K562 (cell line): ENCODE measurements at regions not wholly inside any gene's neighbourhood (a gene's known extent, or its start where the extent isn't known, plus 50 kb on each side); places are given as distances from the start of the nearest gene placed in this dataset.

ENCODE experiments used
- BRCA1 ChIP-seq, 2 experiments: fragments of 450-650 bp in 1 of 2; sonication (generic) in 1 of 2; formaldehyde crosslinking in 1 of 2; IDR thresholded peaks; 2 replicates each; pipeline versions ENCODE4 v1.5.0 to v1.6.1; 2017 to 2020; ENCODE audit warnings: mild to moderate bottlenecking in 1 of 2, missing genetic modification reagents in 1 of 2
- POLR2AphosphoS5 ChIP-seq: IDR thresholded peaks from 2 replicates; pipeline ENCODE4 v1.6.1; 2011; ENCODE audit warnings: mild to moderate bottlenecking, low read depth, low read length, moderate library complexity; ENCODE audit not compliant: control insufficient read depth, insufficient read depth
- RAD21 ChIP-seq, 2 experiments: fragments of 250-450 bp in 1 of 2; fragments of 450-650 bp in 1 of 2; sonication (Bioruptor Pico) in 1 of 2; formaldehyde crosslinking in 1 of 2; IDR thresholded peaks in 1 of 2; conservative IDR thresholded peaks in 1 of 2; 2 replicates each; pipeline versions ENCODE4 v1.4.0 to v1.8.0; 2020 to 2022; ENCODE audit warnings: mild to moderate bottlenecking in 2 of 2, moderate library complexity in 1 of 2
- SAP30 ChIP-seq: fragments of 200-600 bp; sonication (generic); IDR thresholded peaks from 2 replicates; pipeline ENCODE4 v1.6.1; 2012; ENCODE audit warnings: borderline replicate concordance, low read depth, mild to moderate bottlenecking, moderate library complexity, low read length, control low read depth, inconsistent platforms; ENCODE audit not compliant: insufficient read depth, poor library complexity, severe bottlenecking
- SIX5 ChIP-seq, 2 experiments: IDR thresholded peaks; 2 replicates each; pipeline ENCODE4 v1.6.1; 2011; ENCODE audit warnings: low read length in 2 of 2, borderline replicate concordance in 1 of 2, low read depth in 1 of 2, mild to moderate bottlenecking in 1 of 2, moderate library complexity in 1 of 2; ENCODE audit not compliant: insufficient read depth in 1 of 2
- SMARCA4 ChIP-seq: fragments of 450-650 bp; IDR thresholded peaks from 2 replicates; pipeline ENCODE4 v1.6.1; 2016
- SMARCA5 ChIP-seq: fragments of 450-650 bp; IDR thresholded peaks from 2 replicates; pipeline ENCODE4 v1.6.1; 2016
- U2AF2 ChIP-seq: fragments of 200-400 bp; formaldehyde crosslinking; optimal IDR thresholded peaks from 2 replicates; pipeline ENCODE3; 2017; ENCODE audit warnings: low read depth, mild to moderate bottlenecking, low read length
- TF ChIP-seq, protein P1 (sequence below): sonication (generic); formaldehyde crosslinking; IDR thresholded peaks from 2 replicates; pipeline ENCODE4 v1.8.0; 2022; ENCODE audit warnings: mild to moderate bottlenecking, missing genetic modification reagents, borderline replicate concordance
- TF ChIP-seq, protein P2 (sequence below): fragments of 450-650 bp; IDR thresholded peaks from 2 replicates; pipeline ENCODE4 v1.6.1; 2014; ENCODE audit warnings: low read depth, mild to moderate bottlenecking, moderate library complexity, borderline replicate concordance
- TF ChIP-seq, protein P3 (sequence below): fragments of 450-650 bp; formaldehyde crosslinking; IDR thresholded peaks from 2 replicates; pipeline ENCODE4 v1.4.0; 2020; ENCODE audit warnings: mild to moderate bottlenecking, moderate library complexity
- TF ChIP-seq, protein P4 (sequence below): fragments of 450-650 bp; IDR thresholded peaks from 2 replicates; pipeline ENCODE4 v1.6.1; 2016; ENCODE audit warnings: low read depth

DNA sequence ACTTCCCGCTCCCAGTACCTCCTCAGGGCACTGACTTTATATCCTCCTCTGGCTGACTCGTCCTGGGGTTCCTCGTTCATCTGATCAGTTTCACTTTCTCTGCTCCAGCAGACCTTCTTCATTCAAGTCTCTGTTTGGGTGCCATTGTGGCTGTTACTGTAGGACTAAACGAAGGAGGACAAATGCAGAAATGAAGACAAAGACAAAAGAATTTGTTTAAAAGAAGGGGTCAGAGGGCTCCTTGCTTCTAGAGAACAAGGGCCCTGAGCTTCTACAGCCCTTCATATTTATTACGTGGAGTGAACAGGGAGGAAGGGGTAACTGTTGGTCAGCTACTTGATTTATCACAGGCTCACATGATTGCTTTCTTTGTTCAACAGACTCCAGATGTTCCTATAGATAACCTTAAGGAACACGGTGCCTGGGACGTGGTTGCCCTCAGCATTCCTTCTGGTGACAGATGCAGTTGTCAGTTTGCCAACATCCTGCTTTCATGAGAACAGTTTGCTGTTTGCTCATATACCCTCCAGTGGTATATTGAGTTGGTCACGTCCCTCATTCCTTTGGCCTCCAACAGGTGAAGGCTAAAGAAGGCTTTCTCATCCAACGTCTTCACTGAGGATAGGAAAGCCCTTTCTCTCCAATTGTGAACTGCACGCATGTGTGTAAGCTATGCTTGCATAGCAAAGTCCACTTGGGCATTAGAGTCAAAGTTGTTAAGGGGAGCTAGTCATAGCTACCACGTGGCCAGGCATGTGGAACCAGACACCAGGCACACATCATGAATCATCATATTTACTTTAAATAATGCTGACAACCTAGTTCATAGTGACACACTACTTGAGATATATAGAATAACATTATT lies 69.1 kb upstream of the BTN3A2 start (continued):
- TF ChIP-seq, protein P1, sequence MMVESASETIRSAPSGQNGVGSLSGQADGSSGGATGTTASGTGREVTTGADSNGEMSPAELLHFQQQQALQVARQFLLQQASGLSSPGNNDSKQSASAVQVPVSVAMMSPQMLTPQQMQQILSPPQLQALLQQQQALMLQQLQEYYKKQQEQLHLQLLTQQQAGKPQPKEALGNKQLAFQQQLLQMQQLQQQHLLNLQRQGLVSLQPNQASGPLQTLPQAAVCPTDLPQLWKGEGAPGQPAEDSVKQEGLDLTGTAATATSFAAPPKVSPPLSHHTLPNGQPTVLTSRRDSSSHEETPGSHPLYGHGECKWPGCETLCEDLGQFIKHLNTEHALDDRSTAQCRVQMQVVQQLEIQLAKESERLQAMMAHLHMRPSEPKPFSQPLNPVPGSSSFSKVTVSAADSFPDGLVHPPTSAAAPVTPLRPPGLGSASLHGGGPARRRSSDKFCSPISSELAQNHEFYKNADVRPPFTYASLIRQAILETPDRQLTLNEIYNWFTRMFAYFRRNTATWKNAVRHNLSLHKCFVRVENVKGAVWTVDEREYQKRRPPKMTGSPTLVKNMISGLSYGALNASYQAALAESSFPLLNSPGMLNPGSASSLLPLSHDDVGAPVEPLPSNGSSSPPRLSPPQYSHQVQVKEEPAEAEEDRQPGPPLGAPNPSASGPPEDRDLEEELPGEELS (CRISPR knock-in tag), result 0 out of 2 replicates have a peak, but pooled peaks have one; percentile 75
- peak; percentile 15 to 46; a peak in 2 of 4 replicates for TF ChIP-seq RAD21 (CRISPR knock-in tag; conservative IDR thresholded peaks at IDR 0.05 in 1 of 2, IDR thresholded peaks at IDR 0.05 in 1 of 2)
- TF ChIP-seq SAP30, result peak; percentile 28
- TF ChIP-seq U2AF2, result no peak
- TF ChIP-seq, protein P2, sequence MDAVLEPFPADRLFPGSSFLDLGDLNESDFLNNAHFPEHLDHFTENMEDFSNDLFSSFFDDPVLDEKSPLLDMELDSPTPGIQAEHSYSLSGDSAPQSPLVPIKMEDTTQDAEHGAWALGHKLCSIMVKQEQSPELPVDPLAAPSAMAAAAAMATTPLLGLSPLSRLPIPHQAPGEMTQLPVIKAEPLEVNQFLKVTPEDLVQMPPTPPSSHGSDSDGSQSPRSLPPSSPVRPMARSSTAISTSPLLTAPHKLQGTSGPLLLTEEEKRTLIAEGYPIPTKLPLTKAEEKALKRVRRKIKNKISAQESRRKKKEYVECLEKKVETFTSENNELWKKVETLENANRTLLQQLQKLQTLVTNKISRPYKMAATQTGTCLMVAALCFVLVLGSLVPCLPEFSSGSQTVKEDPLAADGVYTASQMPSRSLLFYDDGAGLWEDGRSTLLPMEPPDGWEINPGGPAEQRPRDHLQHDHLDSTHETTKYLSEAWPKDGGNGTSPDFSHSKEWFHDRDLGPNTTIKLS, result peak; percentile 88
- TF ChIP-seq POLR2AphosphoS5, result peak; percentile 93
- TF ChIP-seq BRCA1 (IDR thresholded peaks at IDR 0.05), result no peak
- TF ChIP-seq BRCA1 (CRISPR knock-in tag; IDR thresholded peaks at IDR 0.05), result no peak
- TF ChIP-seq, protein P3, sequence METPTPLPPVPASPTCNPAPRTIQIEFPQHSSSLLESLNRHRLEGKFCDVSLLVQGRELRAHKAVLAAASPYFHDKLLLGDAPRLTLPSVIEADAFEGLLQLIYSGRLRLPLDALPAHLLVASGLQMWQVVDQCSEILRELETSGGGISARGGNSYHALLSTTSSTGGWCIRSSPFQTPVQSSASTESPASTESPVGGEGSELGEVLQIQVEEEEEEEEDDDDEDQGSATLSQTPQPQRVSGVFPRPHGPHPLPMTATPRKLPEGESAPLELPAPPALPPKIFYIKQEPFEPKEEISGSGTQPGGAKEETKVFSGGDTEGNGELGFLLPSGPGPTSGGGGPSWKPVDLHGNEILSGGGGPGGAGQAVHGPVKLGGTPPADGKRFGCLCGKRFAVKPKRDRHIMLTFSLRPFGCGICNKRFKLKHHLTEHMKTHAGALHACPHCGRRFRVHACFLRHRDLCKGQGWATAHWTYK, result peak; percentile 90
- TF ChIP-seq SMARCA4, result peak; percentile 96
- no peak for TF ChIP-seq SIX5 (IDR thresholded peaks at IDR 0.05; ENCODE audit: borderline replicate concordance in 1 of 2, insufficient read depth in 1 of 2, low read depth in 1 of 2, low read length in 2 of 2)
- TF ChIP-seq, protein P4, sequence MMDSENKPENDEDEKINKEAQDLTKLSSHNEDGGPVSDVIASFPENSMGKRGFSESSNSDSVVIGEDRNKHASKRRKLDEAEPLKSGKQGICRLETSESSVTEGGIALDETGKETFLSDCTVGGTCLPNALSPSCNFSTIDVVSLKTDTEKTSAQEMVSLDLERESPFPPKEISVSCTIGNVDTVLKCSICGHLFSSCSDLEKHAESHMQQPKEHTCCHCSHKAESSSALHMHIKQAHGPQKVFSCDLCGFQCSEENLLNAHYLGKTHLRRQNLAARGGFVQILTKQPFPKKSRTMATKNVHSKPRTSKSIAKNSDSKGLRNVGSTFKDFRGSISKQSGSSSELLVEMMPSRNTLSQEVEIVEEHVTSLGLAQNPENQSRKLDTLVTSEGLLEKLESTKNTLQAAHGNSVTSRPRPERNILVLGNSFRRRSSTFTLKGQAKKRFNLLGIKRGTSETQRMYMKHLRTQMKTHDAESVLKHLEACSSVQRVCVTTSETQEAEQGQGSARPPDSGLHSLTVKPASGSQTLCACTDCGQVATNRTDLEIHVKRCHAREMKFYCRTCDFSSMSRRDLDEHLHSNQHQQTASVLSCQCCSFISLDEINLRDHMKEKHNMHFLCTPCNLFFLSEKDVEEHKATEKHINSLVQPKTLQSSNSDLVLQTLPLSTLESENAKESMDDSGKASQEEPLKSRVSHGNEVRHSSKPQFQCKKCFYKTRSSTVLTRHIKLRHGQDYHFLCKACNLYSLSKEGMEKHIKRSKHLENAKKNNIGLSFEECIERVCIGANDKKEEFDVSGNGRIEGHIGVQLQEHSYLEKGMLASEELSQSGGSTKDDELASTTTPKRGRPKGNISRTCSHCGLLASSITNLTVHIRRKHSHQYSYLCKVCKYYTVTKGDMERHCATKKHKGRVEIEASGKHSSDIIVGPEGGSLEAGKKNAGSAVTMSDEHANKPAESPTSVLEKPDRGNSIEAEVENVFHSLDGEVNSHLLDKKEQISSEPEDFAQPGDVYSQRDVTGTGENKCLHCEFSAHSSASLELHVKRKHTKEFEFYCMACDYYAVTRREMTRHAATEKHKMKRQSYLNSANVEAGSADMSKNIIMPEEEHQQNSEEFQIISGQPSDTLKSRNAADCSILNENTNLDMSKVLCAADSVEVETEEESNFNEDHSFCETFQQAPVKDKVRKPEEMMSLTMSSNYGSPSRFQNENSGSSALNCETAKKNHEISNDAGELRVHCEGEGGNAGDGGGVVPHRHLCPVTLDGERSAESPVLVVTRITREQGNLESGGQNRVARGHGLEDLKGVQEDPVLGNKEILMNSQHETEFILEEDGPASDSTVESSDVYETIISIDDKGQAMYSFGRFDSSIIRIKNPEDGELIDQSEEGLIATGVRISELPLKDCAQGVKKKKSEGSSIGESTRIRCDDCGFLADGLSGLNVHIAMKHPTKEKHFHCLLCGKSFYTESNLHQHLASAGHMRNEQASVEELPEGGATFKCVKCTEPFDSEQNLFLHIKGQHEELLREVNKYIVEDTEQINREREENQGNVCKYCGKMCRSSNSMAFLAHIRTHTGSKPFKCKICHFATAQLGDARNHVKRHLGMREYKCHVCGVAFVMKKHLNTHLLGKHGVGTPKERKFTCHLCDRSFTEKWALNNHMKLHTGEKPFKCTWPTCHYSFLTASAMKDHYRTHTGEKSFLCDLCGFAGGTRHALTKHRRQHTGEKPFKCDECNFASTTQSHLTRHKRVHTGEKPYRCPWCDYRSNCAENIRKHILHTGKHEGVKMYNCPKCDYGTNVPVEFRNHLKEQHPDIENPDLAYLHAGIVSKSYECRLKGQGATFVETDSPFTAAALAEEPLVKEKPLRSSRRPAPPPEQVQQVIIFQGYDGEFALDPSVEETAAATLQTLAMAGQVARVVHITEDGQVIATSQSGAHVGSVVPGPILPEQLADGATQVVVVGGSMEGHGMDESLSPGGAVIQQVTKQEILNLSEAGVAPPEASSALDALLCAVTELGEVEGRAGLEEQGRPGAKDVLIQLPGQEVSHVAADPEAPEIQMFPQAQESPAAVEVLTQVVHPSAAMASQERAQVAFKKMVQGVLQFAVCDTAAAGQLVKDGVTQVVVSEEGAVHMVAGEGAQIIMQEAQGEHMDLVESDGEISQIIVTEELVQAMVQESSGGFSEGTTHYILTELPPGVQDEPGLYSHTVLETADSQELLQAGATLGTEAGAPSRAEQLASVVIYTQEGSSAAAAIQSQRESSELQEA, result no peak
- TF ChIP-seq SMARCA5, result peak; percentile 12; the same call in 1 of the 2 replicates
